H1 (cell line): ENCODE measurements at regions not wholly inside any gene's neighbourhood (a gene's known extent, or its start where the extent isn't known, plus 50 kb on each side); places are given as distances from the start of the nearest gene placed in this dataset.

ENCODE experiments used
- CTCF ChIA-PET: fragments of 300-600 bp; sonication (Branson Sonifier 250); formaldehyde crosslinking; loops from one replicate; lab custom pipeline; 2021; ENCODE audit not compliant: partially characterized antibody; lab: Charles Lee
- POLR2A ChIA-PET: fragments of 300-600 bp; sonication (Branson Sonifier 250); formaldehyde crosslinking; loops from one replicate; lab custom pipeline; 2021; ENCODE audit warnings: inconsistent platforms; ENCODE audit not compliant: partially characterized antibody; lab: Charles Lee
- DNase-seq, 2 experiments: peaks; one replicate each; pipeline versions ENCODE4 v3.0.0 to v3.0.0-alpha.2; 2010 to 2022; ENCODE audit warnings: low spot score in 2 of 2, low read depth in 1 of 2, mixed read lengths in 1 of 2
- FAIRE-seq: peaks from 2 replicates; lab custom pipeline; 2011; peaks lifted over from hg19 to GRCh38; lab: Jason Lieb, UNC
- H2AFZ ChIP-seq: 2 replicates; pipeline ENCODE4 v1.8.1; 2012; ENCODE audit warnings: low read length, inconsistent platforms
- H2AK5ac ChIP-seq: 2 replicates; pipeline ENCODE4 v1.6.1; 2013; ENCODE audit warnings: low read depth, low read length
- H2BK120ac ChIP-seq: replicated peaks from 2 replicates; pipeline ENCODE3; 2013; ENCODE audit warnings: low read depth, low read length, inconsistent platforms
- H2BK12ac ChIP-seq: 2 replicates; pipeline ENCODE4 v1.6.1; 2013; ENCODE audit warnings: low read depth, low read length
- H2BK15ac ChIP-seq: 2 replicates; pipeline ENCODE4 v1.6.1; 2013; ENCODE audit warnings: low read length
- H2BK20ac ChIP-seq: 2 replicates; pipeline ENCODE4 v1.6.1; 2013; ENCODE audit warnings: low read length
- H2BK5ac ChIP-seq: 2 replicates; pipeline ENCODE4 v1.6.1; 2013; ENCODE audit warnings: low read depth, low read length
- H3K14ac ChIP-seq: 2 replicates; pipeline ENCODE4 v1.6.1; 2013; ENCODE audit warnings: inconsistent platforms; ENCODE audit not compliant: insufficient read length
- H3K18ac ChIP-seq: 2 replicates; pipeline ENCODE4 v1.6.1; 2013; ENCODE audit warnings: low read length; ENCODE audit errors: extremely low read depth
- H3K23ac ChIP-seq: 2 replicates; pipeline ENCODE4 v1.6.1; 2013; ENCODE audit warnings: inconsistent platforms; ENCODE audit not compliant: insufficient read length
- H3K23me2 ChIP-seq: 2 replicates; pipeline ENCODE4 v1.6.1; 2013; ENCODE audit warnings: low read depth, low read length
- H3K27ac ChIP-seq: 2 replicates; pipeline ENCODE4 v1.6.1; 2011; ENCODE audit warnings: low read depth, low read length, inconsistent platforms
- H3K27me3 ChIP-seq, 4 experiments: replicated peaks in 1 of 4; 1 replicate in 1 of 4; 2 replicates in 3 of 4; pipeline versions ENCODE4 v1.6.1 to v1.8.1; 2011 to 2013; ENCODE audit warnings: low read length in 3 of 4, mild to moderate bottlenecking in 3 of 4, inconsistent platforms in 2 of 4, mixed read lengths in 2 of 4, moderate library complexity in 1 of 4; ENCODE audit not compliant: control insufficient read depth in 3 of 4, insufficient read depth in 3 of 4; ENCODE audit errors: extremely low read depth in 1 of 4
- H3K36me3 ChIP-seq, 4 experiments: 2 replicates each; pipeline versions ENCODE4 v1.6.1 to v1.8.1; 2011 to 2013; ENCODE audit warnings: mild to moderate bottlenecking in 4 of 4, low read length in 3 of 4, moderate library complexity in 2 of 4, control low read depth in 1 of 4, inconsistent platforms in 1 of 4; ENCODE audit not compliant: insufficient read depth in 4 of 4, control insufficient read depth in 2 of 4
- H3K4ac ChIP-seq: replicated peaks from 2 replicates; pipeline ENCODE3; 2013; ENCODE audit warnings: low read length, low read depth, mixed read lengths, inconsistent platforms; ENCODE audit not compliant: insufficient read length
- H3K4me1 ChIP-seq, 4 experiments: replicated peaks in 1 of 4; 1 replicate in 1 of 4; 2 replicates in 3 of 4; pipeline versions ENCODE4 v1.6.1 to v1.8.1; 2011 to 2013; ENCODE audit warnings: low read length in 3 of 4, inconsistent platforms in 2 of 4, mixed read lengths in 1 of 4; ENCODE audit not compliant: insufficient read depth in 4 of 4, control insufficient read depth in 3 of 4
- H3K4me2 ChIP-seq, 2 experiments: 2 replicates each; pipeline versions ENCODE4 v1.6.1 to v1.8.1; 2011 to 2013; ENCODE audit warnings: low read depth in 2 of 2, low read length in 2 of 2, control low read depth in 1 of 2, inconsistent platforms in 1 of 2, mild to moderate bottlenecking in 1 of 2; ENCODE audit not compliant: insufficient read depth in 1 of 2
- H3K4me3 ChIP-seq, 4 experiments: fragments of 200-600, 300-600 bp in 1 of 4; sonication (generic), shearing (Covaris generic), sonication (Bioruptor Twin) in 1 of 4; 2 replicates each; pipeline versions ENCODE4 v1.5.1 to v1.8.1; 2011 to 2016; ENCODE audit warnings: low read length in 4 of 4, low read depth in 3 of 4, control low read depth in 2 of 4, inconsistent platforms in 2 of 4, mild to moderate bottlenecking in 2 of 4, mixed read lengths in 1 of 4, moderate library complexity in 1 of 4; ENCODE audit not compliant: insufficient read depth in 2 of 4; ENCODE audit errors: extremely low read depth in 1 of 4
- H3K56ac ChIP-seq: replicated peaks from 2 replicates; pipeline ENCODE3; 2013; ENCODE audit warnings: low read depth, mild to moderate bottlenecking, mixed read lengths, low read length, inconsistent platforms; ENCODE audit not compliant: insufficient read length
- H3K79me1 ChIP-seq: 2 replicates; pipeline ENCODE4 v1.6.1; 2013; ENCODE audit warnings: low read depth, low read length, control low read depth
- H3K79me2 ChIP-seq, 2 experiments: 2 replicates each; pipeline versions ENCODE4 v1.6.1 to v1.8.1; 2012 to 2013; ENCODE audit warnings: low read length in 2 of 2, mild to moderate bottlenecking in 2 of 2, inconsistent platforms in 1 of 2; ENCODE audit not compliant: insufficient read depth in 2 of 2, control insufficient read depth in 1 of 2
- H3K9ac ChIP-seq, 4 experiments: replicated peaks in 1 of 4; 1 replicate in 1 of 4; 2 replicates in 3 of 4; pipeline versions ENCODE4 v1.6.1 to v1.8.1; 2011 to 2013; ENCODE audit warnings: low read depth in 3 of 4, low read length in 3 of 4, control low read depth in 2 of 4, mild to moderate bottlenecking in 2 of 4, moderate library complexity in 2 of 4, inconsistent platforms in 1 of 4; ENCODE audit errors: extremely low read depth in 1 of 4
- H3K9me3 ChIP-seq, 2 experiments: 2 replicates each; pipeline versions ENCODE4 v1.6.1 to v1.8.1; 2012 to 2013; ENCODE audit warnings: mild to moderate bottlenecking in 2 of 2, moderate library complexity in 2 of 2, control low read depth in 1 of 2, inconsistent platforms in 1 of 2, low read depth in 1 of 2, low read length in 1 of 2, mixed read lengths in 1 of 2; ENCODE audit not compliant: insufficient read depth in 2 of 2
- H4K20me1 ChIP-seq, 2 experiments: replicated peaks in 1 of 2; 2 replicates each; pipeline versions ENCODE3 to v1.8.1; 2011 to 2013; ENCODE audit warnings: inconsistent platforms in 2 of 2, low read length in 2 of 2, mild to moderate bottlenecking in 1 of 2; ENCODE audit not compliant: insufficient read depth in 2 of 2, control insufficient read depth in 1 of 2
- H4K5ac ChIP-seq: 2 replicates; pipeline ENCODE4 v1.6.1; 2013; ENCODE audit warnings: low read length, low read depth, mixed read lengths, inconsistent platforms; ENCODE audit not compliant: insufficient read length
- H4K8ac ChIP-seq: 2 replicates; pipeline ENCODE4 v1.8.0; 2013; ENCODE audit warnings: mild to moderate bottlenecking, moderate library complexity, low read length, inconsistent platforms; ENCODE audit not compliant: insufficient read depth; ENCODE audit errors: extremely low read depth
- H4K91ac ChIP-seq: replicated peaks from 2 replicates; pipeline ENCODE3; 2013; ENCODE audit warnings: low read length, mixed read lengths, inconsistent platforms; ENCODE audit not compliant: insufficient read length
- BACH1 ChIP-seq: IDR thresholded peaks from 2 replicates; pipeline ENCODE4 v1.6.1; 2012; ENCODE audit warnings: low read length, improper control_type of control experiment
- CBX5 ChIP-seq: fragments of 300-800, 300-1000 bp; sonication (generic); IDR thresholded peaks from 2 replicates; pipeline ENCODE4 v1.7.1; 2016; ENCODE audit warnings: antibody characterized with exemption, low read length, low read depth
- WGBS, 2 experiments: shearing (Covaris generic) in 1 of 2; methylation state at CpG; one replicate each; pipeline versions ENCODE4 v1.1.6 to v1.1.7; 2013 to 2015; ENCODE audit warnings: low lambda C conversion rate in 2 of 2, mixed read lengths in 2 of 2, inconsistent platforms in 1 of 2, low coverage in 1 of 2, missing lambda C conversion rate in 1 of 2; ENCODE audit not compliant: insufficient replicate concordance in 2 of 2, insufficient coverage in 1 of 2, insufficient read length in 1 of 2; ENCODE audit errors: extremely low coverage in 1 of 2, missing lambda C conversion rate in 1 of 2; 5-methylcytosine and 5-hydroxymethylcytosine counted together

DNA sequence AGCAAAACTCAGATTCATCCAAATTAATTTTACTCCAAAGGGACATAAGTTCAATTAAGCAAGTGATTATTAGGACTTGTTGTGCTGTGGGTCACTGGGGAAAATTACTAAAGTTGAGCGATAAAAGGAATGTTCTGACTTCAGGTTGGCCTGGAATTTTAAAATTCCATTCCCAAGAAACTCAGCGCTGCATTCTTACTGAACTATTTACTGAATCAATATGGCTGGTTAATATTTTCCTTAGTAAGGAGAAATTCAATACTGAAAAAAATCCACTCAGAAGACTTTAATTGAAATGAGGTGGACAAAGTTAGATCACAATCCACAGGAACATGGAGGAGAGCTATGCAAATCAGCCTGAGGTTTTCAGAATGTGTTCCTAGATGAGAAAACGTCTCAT is 578.9 kb upstream of the NR5A2 start:
- FAIRE-seq: no peak
- CTCF ChIA-PET: interaction anchor here (1.3 to 2.4 kb wide), 2 partner anchors 13 to 15 kb away, joined by 4 to 9 read pairs; no protein-coding TSS in a partner anchor
- Histone ChIP-seq H3K56ac (no peak overlapping the region), H3K27ac (no peak overlapping the region), H2BK12ac (no peak overlapping the region), H2BK20ac (no peak overlapping the region), H3K18ac (no peak overlapping the region), H3K23me2 (no peaks in the 10 kb centered on the region), H2AFZ (no peak overlapping the region), H3K4me1 (no peaks in the 10 kb centered on the region), H3K9ac (no peak overlapping the region), H3K4me3 (no peak overlapping the region), H3K79me1 (no peaks in the 10 kb centered on the region), H2BK120ac (no peak overlapping the region), H2AK5ac (no peak overlapping the region)
- DNase-seq: no peak
- WGBS, 2 experiments: 94% methylated on average over 3 of the region's 3 CpGs; no CpG with 5 or more reads in 1 of the 2 experiments
- POLR2A ChIA-PET: no interaction called here
- no peak for TF ChIP-seq CBX5
- no peak for TF ChIP-seq BACH1
- TF ChIP-seq, all 59 proteins: peak for 0
- no peak overlapping the region for H4K8ac ChIP-seq
- H4K91ac ChIP-seq: no peak overlapping the region
- H2BK5ac ChIP-seq: no peak overlapping the region
- H3K4ac ChIP-seq: no peak overlapping the region
- no peaks in the 10 kb centered on the region for H3K27me3 ChIP-seq
- no peak overlapping the region for H4K5ac ChIP-seq
- H3K4me2 ChIP-seq: no peak overlapping the region
- no peak overlapping the region for H3K23ac ChIP-seq
- no peaks in the 10 kb centered on the region for H3K9me3 ChIP-seq
- H4K20me1 ChIP-seq: no peaks in the 10 kb centered on the region
- H3K36me3 ChIP-seq: no peaks in the 10 kb centered on the region
- H3K79me2 ChIP-seq: no peaks in the 10 kb centered on the region
- H2BK15ac ChIP-seq: no peak overlapping the region
- no peak overlapping the region for H3K14ac ChIP-seq
